ENCODE measurements at regions not wholly inside any gene's neighbourhood (a gene's known extent, or its start where the extent isn't known, plus 50 kb on each side); places are given as distances from the start of the nearest gene placed in this dataset.

DNA sequence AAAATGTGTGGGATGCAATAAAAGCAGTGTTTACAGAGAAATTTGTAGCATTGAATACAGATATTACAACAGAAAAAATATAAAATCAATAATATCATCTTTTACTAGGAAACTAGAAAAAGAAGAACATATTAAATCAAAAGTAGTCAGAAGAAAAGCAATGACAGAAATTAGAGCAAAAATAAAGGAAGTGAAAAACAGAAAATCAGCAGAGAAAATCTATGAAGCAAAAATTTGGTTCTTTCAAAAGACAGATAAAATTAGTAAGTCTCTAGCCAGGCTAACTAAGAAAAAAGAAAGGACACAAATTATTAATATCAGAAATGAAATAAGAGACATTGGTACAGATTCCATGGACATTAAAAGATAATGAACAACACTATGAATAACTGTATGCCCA lies 212.0 kb upstream of the MGAT5 start:
- TF ChIP-seq, protein P1, sequence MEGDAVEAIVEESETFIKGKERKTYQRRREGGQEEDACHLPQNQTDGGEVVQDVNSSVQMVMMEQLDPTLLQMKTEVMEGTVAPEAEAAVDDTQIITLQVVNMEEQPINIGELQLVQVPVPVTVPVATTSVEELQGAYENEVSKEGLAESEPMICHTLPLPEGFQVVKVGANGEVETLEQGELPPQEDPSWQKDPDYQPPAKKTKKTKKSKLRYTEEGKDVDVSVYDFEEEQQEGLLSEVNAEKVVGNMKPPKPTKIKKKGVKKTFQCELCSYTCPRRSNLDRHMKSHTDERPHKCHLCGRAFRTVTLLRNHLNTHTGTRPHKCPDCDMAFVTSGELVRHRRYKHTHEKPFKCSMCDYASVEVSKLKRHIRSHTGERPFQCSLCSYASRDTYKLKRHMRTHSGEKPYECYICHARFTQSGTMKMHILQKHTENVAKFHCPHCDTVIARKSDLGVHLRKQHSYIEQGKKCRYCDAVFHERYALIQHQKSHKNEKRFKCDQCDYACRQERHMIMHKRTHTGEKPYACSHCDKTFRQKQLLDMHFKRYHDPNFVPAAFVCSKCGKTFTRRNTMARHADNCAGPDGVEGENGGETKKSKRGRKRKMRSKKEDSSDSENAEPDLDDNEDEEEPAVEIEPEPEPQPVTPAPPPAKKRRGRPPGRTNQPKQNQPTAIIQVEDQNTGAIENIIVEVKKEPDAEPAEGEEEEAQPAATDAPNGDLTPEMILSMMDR (conservative IDR thresholded peaks at IDR 0.05 in 1 of 2, IDR thresholded peaks at IDR 0.05 in 1 of 2; ENCODE audit: extremely low read depth in 1 of 2, insufficient read depth in 1 of 2, low read depth in 1 of 2, low read length in 2 of 2): no peak
- no peak for TF ChIP-seq EZH2 (IDR thresholded peaks at IDR 0.05; ENCODE audit: borderline replicate concordance, low read length)

All from mammary epithelial cell (primary cell).